IPS DF 19.7 (cell line): ENCODE measurements at regions not wholly inside any gene's neighbourhood (a gene's known extent, or its start where the extent isn't known, plus 50 kb on each side); places are given as distances from the start of the nearest gene placed in this dataset.

Experiments used
- DNase-seq: peaks from one replicate; pipeline ENCODE4 v3.0.0-alpha.2; 2013; ENCODE audit warnings: low read depth, low spot score

DNA sequence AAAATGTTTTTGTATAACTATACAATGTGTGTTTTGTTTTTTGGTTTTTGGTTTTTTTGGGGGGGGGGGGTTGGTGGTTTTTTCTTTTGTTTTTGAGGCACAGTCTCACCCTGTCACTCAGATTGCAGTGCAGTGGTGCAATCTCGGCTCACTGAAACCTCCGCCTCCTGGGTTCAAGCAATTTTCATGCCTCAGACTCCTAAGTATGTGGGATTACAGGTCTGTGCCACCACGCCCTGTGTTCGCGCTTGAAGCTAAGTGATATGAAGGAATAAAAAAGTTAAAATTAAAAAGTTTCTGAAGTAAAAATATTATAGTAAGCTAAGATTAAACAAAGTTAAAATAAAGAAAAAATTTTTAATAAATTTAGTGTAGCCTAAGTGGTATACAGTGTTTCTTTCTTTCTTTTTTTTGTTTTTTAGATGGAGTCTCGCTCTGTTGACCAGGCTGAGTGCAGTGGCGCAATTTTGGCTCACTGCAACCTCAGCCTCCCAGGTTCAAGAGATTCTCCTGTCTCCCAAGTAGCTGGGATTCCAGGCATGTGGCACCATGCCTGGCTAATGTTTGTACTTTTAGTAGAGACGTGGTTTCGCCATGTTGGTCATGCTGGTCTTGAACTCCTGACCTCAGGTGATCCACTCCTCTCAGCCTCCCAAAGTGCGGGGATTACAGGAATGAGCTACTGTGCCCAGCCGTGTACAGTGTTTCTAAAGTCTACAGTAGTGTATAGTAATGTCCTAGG, 53.9 kb upstream of the TEX55 start:
- no peak for DNase-seq

DNA sequence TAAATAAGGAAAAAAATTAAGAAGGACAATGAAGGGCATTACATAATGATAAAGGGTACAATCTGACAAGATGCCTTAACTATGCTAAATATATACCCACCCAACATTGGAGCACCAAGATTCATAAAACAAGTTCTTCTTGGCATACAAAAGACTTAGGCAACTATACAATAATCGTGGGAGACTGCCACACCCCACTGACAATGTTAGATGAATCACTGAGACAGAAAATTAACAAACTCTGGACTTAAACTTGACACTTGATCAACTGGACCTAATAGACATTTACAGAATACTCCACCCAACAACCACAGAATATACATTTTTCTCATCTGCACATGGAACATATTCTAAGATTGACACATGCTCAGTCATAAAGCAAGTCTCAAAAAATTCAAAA, 53.2 kb upstream of the IGSF11 start:
- DNase-seq, result no peak

- peak; percentile 5 for DNase-seq
These were observed 50.4 kb upstream of the IGSF11 start for GRCh38 chr3:119085070-119085439.

DNA sequence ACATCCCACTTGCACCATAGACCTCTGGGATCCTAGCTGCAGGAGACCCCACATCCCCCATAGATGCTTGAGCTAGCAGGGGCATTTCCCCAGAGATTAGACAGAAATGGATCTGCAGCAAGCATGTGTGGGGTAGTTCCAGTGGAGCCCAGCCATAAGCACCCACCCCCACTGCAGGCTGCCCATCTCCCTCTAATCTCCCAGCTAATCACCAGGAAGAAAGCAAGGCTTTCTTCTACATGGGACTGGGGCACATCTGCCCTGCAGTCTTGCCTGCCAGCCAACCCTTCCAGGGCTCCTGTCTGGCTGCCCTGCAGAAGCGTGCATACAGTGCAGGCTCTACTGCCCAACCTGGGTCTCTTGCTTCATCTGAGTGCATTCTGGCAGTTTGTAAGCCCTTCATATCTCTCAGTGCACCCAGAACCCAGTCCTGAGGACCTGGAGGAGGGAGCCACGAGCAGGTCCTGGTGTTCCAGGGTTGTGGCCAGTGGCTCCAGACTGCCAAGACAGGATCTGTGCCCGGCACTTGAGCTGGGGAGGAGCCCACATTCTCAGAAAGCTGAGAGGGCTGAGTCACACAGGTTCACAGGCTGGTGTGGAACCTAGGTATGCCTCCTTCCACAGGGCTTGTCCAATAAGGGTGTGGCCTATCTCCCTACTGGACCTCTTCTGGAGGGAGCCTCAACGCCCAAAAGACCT, 49.9 kb upstream of the IGSF11 start:
- DNase-seq, result no peak
